Activated CD8-positive, alpha-beta memory T cell treated with anti-CD3 and anti-CD28 coated beads for 1 hour (primary cell): ENCODE measurements at regions not wholly inside any gene's neighbourhood (a gene's known extent, or its start where the extent isn't known, plus 50 kb on each side); places are given as distances from the start of the nearest gene placed in this dataset.

Experiments
- DNase-seq, 2 donors: peaks; one replicate each; pipeline ENCODE4 v3.0.0-alpha.2; 2020; ENCODE audit warnings: low read depth in 1 of 2; ENCODE audit errors: extremely low read depth in 1 of 2

DNA sequence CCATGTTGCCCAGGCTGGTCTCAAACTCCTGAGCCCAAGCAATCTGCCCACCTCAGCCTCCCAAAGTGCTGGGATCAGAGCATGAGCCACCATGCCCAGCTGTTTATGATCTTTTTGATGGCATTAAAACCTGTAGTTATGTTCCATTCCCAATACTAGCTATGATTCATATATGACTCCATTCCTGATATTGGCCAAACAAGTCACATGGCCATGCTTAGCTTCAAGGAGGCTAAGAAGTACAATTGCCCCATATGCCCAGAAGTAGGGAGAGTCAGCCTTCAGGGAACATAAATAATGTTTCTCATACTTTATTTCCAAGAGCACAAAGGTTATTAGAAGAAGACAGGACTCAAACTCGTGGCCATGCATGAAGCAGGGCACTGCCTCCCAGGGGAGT, 132.4 kb upstream of the RAB6C start:
- DNase-seq = no peak

DNA sequence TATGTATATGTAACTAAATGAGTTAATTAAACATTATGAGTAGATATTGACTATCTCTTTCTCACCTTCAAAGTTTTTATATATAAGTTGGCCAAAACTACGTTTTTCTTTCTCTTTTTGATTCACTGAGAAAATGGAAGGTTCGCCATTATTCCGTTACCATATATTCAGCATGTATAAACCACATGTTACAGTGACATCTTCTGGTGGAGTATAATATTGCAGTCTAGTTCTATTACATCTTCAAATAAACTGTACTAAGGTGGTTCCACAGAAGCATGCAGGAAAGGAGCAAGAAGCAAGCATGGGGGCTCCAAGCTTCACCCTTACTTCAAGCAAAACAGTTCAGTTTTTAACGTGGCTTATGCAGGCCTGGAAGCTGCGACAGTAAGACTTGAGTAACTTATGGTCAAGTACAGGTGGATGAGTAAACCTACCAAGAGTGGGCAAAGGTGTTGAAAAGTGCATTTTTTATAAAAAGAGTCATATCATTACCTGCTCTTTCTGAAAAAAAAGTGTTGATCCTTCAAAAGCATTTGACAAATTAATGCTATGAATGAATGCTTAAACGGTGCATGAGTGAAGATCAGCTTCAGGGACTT, 129.8 kb upstream of the RAB6C start:
- DNase-seq = no peak

DNA sequence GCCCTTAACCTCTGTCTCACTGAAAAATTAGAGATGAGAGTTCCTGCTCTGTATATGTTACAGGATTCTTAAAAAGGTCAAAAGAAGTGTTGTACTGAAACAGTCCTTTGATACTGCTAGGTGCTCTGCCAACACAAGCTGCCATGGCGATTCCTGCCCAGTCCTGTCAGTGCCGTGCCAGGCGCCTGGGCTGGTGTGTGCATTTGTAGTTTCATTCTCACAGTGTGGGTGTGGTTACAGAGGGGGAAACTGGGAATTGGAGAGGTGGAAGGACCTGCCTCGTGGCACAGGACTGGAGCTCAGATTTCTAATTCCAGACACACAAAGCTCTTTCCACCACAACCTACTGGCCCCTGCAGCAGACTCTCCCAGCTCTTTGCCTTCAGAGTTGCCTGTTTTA, 122.3 kb upstream of the RAB6C start:
- no peak for DNase-seq

DNA sequence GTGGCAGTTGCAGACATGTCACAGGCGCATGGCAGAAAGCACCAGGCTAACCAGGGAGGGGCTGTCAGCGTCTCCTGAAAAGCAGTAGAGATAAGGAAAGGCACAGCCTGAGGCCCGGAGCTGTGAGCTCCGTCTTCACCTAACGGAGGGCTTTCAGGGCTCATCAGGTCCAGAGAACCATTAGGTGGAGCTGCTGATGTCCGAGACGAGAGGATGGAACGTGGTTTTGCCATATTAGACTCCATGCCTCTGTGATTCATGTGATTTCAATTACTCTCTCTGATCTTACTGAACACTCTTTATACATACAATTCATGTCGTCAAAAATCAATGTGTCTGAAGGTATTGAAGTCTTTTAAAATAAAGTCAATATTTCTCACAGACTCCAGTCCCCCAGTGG, 120.3 kb upstream of the RAB6C start:
- no peak for DNase-seq

DNA sequence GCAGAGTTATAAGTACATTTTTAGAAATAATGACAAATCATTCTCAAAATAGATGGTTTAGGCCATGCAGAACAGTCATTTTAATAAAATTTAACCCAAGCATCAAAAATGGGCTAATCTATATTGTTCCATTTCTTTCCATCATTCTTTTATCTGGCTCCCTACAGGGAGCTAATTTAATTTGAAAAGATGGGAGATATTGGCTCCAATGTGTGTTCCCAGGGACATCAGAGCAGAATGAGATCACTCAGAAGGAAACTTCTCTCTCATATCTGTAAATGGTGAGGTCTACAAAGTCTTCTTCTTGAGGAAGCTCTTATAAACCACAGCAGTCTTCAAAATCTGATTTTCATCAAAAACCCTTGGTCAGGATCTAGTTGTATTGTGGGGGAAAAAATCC, 119.4 kb upstream of the RAB6C start:
- DNase-seq = no peak

DNA sequence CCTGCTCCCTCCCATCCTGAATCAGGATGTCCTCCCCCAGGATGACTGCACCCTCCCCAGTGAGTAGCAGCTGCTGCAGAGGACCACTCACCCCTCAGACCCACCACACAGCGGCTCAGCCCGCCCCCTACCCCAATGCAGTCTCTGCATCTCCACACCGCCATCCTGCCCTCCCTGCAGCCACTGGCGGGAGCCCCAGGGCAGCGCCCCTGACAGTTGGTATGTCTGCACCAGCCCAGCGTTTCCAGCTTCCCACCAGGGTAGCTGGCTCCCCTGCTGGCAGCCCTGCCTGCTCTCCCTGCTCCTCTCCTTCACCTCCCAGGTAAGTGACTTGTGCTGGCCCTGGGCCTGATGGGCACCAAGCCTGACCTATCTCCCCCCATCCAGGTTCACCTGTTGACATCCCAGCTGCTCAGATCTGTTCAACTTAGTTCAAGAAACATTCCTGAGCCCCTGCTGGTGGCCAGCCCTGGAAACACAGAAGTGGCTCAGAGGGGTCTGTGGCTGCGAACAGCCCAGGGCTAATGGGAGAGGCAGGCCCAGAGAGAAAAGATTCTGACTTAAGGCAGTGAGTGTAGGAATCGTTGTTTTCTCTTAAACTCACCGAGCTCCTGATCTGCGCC, 117.7 kb upstream of the RAB6C start:
- no peak for DNase-seq

DNA sequence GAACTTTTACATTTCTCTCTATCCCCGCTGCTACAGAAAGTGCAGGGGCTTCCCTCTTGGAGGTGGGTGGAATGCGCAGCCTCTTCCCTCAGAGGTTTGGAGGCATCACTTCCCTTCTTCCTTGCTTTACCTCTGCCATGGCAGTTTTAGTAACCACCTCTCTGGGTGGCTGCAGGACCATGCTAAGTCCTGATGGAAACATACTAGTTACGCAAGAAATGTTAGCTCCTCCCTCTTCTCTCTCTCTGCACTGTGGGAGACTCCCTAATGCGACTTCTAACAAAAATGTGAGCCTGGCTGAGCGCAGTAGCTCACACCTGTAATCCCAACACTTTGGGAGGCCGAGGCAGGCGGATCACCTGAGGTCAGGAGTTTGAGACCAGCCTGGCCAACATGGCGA, 116.8 kb upstream of the RAB6C start:
- DNase-seq = no peak

DNA sequence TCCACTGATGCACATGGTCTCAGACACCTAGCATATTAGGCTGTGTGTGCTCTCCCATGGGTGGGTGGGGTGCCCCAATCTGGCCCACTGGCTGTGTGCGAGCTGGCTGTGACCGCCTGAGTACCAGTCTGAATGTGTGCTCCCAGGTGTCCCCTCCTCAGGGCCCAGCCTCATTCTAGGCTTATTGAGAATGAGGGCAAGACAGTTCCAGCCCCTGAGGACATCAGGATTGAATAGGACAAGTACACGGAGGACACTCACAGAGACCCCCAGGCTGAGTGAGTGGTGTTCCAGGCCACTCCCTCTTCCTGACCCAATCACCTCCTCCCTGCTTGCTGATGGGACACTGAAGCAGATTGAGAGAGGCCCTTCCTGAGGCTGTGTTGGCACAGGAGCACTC, 116.1 kb upstream of the RAB6C start:
- DNase-seq = no peak

DNA sequence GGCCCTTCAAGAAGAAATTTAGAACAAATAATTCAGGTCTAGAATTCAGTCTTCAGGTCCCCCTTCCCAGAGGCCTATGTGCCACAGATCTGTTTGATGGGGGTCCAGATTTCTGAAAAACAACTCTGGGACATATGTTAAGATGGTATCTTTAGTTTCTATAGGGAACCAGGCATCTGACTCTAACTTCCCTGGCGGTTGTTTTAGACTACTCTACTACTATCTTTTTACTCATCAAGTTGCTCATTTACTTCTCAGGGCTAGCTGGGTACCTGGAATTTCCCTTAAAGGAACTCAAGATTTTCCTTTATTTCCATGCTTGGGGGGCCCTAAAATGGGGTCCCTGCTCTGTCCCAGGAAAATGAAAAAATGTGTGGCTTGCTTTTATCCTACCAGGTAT, 114.7 kb upstream of the RAB6C start:
- no peak for DNase-seq

DNA sequence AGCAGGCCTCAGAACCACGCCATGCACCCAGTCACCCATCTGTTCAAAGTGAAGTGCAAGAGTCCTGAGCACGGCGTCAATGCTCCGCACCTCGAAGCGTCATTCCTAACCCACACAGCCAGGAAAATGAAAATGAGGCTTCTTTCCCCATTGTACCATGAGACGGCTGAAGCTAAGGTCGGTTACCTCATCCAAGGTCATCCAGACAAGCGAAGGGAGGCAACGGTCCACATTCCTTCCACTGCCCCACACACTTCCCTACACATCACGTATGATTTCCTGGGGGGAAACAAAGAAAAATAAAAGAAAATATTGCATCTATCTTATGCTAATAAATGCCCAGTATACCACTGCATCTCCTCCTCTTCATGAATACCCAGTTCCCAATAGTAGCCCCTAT, 113.5 kb upstream of the RAB6C start:
- DNase-seq = no peak

DNA sequence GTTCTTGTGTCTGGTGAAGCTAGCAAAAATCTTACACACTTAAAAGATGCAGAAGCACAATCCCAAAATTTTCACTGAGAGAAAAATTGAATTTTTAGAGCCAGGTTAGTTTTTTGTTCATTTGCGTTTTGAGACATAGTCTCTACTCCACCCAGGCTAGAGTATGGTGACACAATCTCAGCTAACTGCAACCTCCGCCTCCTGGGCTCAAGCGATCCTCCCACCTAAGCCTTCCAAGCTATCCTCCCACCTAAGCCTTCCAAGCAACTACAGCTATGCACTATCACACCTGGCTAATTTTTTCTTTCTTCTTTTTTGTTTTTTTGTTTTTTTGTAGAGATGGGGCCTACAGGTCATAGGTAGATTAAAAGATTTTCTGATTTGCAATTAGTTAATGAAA, 113.1 kb upstream of the RAB6C start:
- DNase-seq = no peak

DNA sequence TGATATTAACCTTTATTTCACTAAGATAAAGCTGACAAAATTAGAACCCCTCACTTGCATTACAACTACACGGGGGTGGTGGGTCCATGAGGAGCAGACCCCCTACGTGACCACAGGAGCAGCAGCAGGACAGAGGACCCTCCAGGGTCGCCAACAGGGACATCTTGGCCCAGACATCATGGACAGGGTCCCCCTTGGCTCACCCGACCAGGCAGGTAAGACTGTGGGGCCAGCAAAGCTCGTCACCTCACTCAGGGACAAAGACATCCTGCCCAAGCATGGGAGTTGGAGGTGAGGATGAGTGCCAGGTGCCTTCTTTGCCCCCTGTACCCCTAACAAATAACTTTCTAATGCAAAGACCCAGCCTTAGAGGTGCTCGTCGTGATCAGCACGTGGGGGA, 111.3 kb upstream of the RAB6C start:
- no peak for DNase-seq

DNA sequence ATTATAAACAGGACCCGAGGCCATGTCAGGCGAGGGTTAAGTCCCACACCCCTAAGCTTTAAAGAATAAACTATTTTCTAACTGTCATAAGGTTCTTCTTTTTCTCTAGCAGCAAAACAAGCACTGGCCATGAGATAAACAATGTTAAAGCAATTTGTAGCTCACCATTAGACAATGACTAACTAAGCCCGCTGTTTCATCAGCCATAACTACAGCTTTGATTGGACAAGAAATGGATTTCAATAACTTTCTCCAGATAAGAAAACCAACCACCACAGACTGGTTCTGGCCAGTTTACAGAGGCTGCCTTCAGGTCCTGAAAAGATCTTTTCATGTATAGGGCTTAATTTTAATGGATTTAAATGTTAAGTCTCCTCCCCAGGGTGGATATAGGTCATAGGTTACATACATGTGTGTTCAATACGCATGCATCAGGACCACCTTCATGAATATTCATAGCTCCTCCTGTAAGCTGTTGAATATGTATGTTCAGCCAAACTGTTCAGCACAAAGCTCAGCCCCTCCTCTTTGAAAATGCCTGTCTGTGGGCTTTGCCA, 108.7 kb upstream of the RAB6C start:
- DNase-seq = no peak

DNA sequence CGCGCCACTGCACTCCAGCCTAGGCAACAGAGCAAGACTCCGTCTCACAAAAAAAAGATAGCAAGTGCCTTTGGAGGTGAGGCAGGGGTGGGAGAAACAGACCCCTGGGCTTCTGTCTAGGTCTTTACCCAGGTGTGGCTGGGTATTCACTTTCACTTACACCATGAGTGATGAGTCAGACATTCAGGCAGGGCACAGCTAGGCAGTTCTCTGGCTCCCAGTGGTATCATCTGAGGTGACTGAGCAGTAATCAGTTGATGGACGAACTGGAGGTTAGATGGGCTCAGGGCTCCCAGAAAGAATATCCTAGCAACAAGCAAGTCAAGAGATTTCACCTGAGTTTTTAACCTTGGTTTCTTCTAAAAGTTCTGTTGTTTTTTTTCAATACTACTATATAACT, 107.0 kb upstream of the RAB6C start:
- no peak for DNase-seq

DNA sequence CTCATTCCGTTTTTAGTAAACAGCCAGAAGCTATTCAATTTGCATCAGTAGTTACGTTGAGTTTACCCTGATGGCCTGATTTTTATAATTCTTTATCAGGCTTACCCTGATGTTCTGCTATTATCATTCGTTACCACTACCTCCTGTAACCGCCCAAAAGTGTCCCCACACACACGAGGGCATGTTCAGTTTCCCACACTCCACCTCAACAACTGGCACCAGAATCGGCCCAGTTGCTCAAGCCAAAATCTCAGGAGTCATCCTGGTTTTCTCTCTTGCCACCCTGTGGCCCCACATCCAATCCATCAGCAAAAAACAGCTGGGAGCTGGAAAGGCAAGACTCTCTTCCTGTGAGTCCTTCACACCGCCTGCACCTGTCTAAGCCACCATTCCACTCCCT, 102.9 kb upstream of the RAB6C start:
- no peak for DNase-seq

DNA sequence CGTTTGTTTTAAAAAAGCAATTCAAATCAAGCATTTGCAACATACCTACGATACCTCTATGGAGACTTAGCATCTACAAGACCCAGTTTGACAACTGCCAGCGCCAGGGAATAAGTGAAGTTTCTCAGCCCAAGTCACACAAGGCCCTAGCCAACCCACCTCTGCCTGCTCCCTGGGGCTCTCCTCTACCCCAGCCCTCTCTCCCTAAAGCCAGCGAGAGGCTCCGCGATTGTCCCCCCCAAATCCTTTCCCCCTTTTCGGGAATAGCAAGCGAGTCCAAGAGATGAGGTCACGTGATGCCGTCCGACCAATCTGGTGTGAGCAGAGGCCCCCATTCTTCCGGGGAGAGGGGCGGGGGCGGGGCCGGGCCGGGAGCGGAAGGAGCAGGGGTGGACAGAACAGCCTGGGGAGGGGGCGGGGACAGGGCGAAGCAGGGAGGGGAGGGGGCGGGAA, 102.2 kb upstream of the RAB6C start:
- peak; percentile 66 to 76 for DNase-seq

DNA sequence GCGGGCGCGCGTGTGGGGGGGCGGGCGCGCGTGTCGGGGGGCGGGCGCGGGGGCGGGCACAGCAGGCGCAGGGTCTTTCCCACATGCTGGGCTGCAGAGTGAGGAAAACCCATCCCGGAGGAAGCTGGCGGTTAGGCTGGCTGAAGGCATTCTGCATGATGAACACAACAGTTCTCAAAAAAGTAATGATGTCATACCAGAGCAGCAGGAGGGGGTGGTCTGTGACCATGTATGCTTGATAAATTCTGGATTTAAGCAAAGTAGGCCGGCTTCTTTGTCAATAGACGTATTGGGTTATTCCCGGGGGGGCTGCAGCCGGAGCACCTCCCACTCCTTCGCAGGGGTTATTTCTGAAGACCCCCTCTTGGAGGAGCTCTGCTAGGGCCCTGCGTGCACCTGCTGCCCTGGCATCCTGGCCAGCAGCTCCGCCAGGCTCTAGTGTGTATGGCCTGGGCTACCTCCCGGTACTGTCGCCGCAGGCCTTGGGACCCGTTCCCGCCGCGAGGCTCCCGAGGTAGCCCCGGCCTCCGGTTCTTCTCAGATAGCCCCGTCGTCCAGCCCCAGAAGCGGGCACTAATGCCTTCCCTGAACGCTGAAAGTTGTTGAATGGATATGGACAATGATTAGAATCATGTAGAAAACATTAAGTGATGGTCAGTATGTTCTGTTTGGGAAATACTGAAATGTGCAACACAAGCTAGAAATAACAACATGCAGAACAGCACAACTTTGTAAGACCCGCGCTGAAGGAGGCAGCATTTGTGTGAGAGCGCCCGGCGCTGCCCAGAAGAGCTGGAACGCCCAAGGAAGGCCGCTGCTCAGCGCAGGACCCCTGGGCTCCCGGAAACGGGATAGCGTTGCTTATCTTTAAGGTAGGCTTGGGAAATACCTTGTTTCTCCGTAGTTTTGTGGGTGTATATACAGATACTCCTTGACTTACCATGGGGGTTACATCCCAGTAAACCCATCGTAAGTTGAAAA, 101.4 kb upstream of the RAB6C start:
- no peak for DNase-seq

DNA sequence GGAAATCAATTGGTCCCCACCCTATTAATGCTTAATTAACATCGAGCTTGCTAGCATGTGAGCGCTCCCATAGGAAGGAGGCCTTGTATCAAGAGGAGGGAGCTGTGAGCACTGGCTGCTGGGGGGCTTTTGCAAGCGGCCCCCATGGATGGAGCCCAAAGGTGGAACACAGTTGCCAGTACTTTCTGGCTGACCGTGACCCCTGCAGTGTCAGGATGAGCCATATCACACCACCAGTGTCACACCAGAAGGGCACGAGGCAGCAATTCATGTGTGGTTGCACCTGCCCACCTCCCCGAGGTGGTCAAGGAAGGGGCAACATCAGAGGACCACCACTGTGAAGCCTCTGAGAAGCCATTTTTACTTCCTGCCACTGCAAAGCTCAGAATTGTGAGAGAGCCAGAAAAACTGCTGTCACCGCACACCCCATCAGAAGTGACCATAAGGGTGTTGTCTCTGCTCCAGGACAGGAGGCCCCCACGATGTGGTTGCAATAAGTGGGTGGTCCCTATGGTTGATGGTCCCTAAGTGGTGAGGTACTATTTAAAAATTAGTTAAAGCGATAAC, 99.8 kb upstream of the RAB6C start:
- no peak for DNase-seq

DNA sequence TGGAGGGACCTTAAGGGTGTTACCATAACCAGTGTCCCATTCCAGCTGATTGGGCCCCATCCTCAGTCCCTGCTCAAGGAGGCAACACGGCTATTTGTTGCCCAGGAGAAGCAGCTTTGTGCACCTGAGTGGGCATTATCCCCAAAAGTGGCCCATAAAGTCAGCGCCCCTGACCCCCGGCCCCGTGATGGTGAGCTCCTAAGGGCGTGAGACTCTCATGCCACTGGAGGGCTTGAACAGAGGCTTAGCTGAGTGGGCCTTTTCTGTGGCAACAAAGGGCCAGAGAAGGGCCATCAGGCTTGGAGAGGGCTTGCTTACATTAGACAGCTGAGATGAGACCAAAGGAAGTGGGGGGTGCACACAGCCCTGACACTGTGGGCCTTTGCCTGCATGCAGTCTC, 99.2 kb upstream of the RAB6C start:
- DNase-seq = no peak

DNA sequence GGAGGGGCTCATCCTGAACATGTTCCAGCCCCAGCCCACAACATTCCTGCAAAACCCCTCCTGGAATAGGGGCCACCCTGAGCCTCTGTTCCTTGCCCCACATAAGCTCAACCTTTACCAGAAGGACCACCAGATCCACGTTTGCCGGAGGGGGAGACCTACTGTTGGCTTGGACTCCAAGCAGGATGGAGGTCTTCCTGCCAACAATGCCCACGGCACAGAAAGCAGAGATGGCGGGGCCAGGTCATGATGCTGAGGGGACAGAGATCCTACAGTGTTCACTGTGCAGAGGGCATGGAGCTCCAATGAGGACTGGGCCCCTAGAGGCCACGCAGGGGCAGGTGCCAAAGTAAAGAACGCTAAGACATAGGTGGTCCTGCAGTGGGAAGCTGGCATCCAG, 98.5 kb upstream of the RAB6C start:
- no peak for DNase-seq

DNA sequence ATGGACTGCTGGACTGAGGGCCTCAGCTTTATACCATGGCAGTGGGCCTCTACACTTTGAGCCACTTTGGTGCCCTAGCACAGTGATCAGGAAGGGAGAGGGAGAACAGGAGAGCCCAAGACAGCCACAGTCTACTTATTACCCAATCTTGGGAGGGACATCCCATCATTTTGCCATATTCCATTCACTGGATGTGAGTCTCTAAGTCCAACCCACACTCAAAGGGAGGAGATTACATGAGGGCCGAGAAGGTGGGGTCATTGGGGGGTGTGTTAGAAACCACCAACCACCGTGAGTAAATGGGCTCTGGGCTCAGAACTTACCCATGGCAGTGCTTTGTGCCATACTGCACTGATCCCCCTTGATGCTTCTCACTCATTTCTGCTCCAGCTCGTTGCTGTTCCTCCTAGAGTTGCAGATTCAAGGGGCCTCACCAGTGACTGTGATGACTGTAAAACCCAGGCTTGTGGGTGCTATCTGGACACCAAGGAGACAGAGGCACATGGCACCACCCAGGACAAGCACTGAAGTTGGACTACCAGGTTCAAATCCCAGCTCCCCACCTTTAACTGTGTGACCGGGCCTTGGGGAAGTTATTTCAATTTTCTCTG, 97.6 kb upstream of the RAB6C start:
- no peak for DNase-seq
